HT-29 (cell line): ENCODE measurements at regions not wholly inside any gene's neighbourhood (a gene's known extent, or its start where the extent isn't known, plus 50 kb on each side); places are given as distances from the start of the nearest gene placed in this dataset.
A peak's percentile ranks its signal among the peaks of the same experiment; 100 is the strongest.

Experiments used
- DNase-seq: peaks from one replicate; pipeline ENCODE4 v3.0.0-alpha.2; 2015; ENCODE audit warnings: low spot score

DNA sequence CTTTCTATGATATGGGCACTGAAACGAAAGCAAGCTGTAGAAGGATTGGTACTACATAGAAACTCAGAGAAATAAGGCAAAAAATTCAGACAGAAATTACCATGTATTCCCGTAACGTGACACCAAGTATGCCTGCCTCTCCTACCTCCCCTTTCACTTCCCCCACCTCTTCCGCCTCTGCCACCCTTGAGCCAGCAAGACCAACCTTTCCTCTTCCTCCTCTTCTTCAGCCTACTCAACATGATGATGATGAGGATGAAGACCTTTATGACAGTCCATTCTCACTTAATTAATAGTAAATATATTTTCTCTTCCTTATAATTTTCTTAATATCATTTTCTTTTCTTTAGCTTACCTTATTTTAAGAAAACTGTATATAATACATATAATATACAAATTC is 188.1 kb upstream of the VGLL2 start:
- no peak for DNase-seq

DNA sequence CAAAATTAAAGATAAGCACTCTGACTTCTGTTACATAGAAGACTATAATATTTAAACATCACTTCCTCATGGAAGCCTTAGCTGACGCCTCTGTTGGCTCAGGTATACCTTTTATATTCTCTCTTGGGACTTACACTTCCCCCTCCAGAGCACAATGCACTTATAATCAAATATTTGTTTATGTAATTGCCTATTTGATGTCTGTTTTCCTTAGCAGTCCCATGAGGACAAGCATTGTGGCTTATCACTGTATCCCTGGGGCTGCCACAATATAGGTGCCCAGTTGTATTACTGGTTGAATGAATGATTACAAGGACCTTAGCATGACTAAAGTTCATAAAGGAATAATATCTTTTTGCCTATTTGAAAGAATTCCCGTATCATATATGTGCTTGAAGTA is 186.7 kb upstream of the VGLL2 start:
- DNase-seq: no peak

DNA sequence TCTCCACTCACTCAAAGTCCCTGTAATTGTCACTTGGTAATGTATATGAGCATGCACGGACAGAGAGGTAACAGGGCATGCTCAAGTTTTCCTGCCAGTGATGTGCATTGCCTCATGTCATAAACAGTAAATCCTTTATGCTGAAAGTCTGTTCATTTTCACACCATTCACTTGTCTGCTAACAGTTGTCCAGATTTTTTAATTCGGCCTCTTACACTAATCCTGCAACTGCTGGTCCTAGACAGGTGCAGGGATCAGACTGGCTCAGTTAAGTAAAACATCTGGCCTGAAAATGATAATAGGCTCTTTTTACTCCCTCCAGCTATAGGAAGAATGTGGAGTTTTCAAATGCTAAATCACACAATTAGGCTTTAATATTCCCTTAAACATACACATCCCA is 185.4 kb upstream of the VGLL2 start:
- DNase-seq: no peak

DNA sequence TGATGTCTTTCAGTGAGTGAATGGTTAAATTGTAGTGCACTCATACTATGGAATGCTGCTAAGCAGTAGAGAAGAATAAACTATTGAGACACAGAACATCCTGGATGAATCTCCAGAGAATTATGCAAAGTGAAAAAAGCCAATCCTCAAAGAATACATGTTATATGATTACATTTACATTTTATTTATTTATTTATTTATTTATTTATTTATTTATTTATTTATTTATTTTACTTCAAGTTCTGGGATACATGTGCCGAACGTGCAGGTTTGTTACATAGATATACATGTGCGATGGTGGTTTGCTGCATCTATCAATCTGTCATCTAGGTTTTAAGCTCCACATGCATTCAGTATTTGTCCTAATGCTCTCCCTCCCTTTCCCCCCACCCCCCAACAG is 175.8 kb upstream of the VGLL2 start:
- DNase-seq: no peak

DNA sequence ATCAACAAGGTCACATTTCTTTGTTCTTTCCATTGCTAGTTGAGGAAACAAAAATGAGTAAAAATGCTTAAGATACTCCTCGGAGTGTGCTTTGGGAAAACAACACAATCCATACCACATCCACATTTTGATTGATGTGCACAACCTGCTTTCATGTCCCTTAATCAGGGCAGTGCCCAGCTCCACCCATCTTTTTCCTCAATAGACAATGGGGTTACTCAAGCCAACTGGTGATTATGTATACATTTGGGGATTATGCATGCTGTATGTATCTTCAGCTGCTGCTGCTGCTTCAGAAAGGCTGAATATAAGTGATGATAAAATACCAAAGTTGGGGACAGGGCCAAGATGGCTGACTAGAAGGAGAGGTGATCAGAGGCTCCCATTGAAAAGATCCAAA is 155.2 kb upstream of the VGLL2 start:
- no peak for DNase-seq

DNA sequence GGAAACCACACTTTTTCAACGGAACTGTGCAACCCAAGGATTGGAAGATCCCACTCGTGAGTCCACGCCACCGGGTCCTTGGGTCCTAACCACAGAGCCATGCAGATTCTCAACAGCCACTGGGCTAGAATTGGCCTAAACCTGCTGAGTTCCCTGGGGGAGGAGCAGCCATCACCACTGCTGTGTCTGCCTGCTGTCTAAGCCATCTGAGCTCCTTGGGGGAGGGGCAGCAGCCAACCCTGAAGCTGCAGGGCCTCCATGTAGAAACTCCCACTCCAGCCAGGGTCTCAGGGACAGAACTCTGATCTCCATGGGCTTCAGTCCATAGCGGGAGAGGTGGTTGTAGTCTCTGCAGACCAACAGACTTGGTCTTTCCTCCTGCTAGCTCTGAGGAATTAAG is 154.6 kb upstream of the VGLL2 start:
- DNase-seq: no peak

DNA sequence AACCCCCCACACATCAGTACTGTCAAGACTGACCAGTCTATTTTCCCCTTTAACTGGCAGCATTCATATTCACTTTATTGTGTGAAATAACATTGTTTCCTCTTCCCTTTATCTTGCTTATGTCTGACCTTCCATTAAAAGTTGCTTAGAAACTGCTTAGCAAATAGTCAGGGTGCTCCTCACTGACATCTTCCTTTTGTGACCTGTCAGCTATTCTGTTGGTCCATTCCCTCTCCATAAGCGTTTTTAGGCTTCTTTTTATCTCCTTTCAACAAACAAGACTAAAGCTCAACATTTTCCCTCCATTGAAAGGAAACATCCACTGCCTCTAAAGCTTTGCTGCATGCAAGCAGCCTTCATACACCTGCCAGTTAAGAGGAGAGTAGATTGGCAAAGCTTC is 147.7 kb upstream of the VGLL2 start:
- no peak for DNase-seq

DNA sequence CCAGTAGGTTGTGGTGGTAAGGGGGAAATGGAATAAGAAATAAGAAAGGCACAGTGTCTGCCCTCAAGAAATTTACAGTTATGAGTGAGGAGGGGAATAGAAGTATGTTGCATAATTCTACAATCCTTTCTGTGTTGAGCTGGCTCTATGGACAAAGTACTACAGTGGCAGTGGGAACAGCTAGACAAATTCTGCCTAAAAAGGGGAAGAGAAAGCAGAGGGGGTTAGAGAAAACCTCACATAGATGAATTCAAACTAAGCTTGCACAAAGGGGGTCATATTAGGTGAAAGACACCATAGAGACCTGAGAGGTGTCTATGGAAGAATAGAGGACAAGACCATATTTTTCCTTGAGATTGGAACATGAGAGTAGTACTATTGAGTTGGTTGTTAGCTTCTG is 146.9 kb upstream of the VGLL2 start:
- no peak for DNase-seq

DNA sequence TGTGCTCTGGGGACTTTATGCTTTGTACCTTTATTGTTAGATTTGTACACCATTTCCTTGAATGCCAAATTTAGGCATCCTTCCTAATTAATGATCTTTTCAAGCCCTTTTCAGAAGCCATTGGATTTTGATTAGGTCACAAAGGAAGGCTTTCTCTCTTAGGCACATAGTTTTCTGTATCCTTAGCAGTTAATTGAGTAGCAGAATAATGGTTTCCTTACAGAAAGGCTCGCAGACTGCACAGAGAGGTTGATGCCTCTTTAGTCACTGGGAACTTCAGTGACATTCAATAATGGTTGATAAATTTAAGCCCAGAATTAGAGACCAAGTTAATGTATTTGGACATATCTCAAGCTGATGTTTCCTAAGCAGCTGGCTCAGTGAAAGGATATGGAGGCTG is 139.1 kb upstream of the VGLL2 start:
- no peak for DNase-seq

DNA sequence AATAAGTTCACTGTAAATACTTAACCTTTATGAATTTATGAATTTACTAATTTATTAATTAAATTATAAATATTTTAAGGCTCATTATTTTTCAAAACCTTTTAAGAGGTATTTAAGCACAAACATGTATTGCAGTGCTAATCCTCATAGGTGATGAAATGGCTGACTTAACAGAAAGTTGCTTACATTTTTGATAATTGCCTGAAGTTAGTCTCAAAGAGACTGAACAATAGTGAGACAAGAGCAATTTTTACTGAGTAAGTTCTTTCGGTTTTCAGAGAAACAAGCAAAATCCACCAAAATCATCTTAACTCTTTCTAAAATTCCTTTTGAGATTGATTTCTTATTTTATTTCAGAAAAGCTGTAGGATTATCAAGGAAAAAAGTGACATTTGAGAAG is 137.3 kb upstream of the VGLL2 start:
- no peak for DNase-seq

DNA sequence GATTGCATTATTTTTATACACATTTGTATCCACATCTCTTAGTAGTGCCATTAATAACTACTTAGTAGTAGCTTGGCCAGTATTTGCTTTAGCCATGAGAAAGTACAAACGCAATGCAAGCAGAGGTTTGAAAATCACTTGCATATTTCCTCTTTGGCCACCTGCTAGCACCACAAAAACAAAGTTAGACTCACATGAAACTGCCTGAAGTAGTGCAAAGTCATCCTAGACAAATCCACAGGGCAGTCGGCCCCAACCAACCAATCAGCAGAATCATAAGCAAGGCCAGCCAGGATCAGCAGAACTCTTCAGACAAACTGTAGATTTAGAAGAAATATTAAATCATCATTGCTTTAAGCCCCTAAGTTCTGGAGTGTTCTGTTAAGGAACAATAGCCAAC is 135.2 kb upstream of the VGLL2 start:
- no peak for DNase-seq

DNA sequence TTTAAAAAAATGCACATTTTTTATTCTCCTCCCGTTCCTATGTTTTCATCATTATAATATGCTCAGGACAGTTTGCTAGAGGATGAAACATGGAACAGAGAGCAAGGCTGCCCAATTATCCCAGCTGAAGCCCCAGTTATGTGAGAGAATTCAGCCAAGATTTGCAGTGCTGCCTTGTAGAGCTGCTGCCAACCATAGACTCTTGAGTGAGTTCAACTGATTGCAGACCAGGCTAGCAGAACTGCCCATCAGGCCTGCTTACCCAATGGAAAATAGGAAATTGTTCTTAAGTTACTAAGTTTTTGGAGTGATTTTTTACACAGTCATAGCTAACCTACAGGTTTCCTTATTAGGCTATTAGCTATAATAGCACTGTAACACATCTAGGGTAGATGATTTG is 128.7 kb upstream of the VGLL2 start:
- no peak for DNase-seq

DNA sequence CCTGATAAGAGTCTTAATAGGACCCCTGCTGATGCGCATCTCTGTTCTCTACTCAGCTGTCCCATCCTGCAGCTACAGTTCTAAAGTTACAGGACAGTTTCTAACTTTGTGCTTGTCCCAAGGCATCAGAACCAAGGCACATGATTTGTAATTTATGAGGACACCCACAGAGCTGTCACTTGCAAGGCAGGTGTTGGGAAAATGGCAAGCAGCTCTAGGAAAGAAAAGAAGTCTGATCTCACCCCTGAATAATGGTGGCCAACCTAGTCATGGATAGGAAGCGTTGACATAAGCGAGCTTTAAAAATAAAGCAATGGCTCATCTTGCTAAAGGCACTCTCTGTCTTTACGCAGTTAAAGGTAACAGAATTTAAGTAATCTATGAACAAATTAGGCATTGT is 127.6 kb upstream of the VGLL2 start:
- no peak for DNase-seq

DNA sequence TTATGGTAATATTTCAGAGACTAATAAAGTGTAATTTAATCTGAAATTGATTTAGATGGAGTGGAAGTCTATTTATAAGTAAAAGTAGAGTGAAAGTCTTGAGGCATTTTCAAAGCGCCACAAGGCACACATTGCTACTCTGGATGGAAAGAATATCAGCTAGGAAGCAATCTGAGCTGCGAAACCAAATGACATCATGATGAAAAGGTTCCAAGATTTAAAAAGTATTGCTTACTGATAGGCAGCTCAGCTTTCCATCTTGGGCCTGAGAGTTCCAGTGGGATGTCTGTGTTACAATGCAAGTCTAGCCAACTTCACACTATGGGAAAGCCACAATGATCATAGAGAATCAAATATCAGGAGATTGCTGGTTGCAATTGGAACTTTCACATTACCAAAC is 126.9 kb upstream of the VGLL2 start:
- DNase-seq: no peak

DNA sequence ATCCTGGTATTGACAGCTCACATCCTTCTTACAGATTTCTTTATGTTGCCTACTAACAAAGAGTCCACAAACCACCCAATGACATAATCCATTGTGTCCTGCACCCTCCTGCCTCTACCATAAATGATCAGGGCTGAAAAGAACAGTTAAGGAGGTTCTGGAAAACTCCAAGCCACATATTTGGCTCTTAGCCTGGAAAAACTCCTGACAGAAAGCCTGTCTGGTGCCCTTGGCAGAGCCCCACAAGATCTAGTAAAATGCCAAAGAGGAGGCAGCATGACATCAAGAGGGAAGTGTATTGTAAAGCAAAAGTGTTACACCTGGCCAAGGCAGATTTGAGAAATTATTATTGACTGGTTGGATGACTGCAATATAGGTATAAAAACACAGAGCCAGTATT is 126.4 kb upstream of the VGLL2 start:
- no peak for DNase-seq

DNA sequence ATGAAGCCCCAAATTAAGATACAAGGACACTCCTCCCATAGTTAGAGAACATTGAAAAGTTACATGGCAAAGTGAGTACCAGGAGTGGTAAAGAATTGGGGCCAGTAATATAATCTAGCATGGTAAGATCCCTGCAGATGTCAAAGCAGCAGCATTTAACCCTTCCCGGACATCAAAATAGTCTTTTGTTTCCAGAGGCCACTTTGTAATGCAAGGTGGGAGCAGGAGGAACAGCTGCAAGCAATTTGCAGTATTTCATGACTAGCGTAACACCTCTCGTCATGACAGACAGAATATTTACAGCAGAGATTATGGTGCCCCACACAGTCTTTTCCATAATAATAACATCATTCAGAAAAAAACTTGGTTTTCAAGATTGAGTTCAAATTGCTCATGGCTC is 123.2 kb upstream of the VGLL2 start:
- no peak for DNase-seq

DNA sequence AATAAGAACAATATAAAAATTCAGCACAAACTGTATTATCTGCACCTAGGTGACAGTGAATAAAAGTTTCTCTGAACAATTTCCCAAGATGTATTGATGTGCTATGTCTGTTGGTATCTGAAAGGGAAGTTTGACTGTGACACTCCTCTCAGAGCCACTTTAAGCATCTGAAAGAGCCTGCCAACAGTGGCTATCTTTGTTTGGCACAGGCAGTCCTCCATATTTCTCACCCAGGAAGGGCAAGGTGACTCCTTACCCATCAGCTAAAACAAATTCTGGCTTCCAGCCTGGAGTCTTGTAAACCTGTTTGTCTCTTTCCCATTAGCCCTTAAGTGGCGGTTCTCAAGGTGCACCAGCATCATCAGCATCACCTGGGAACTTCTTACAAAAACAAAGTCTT is 122.4 kb upstream of the VGLL2 start:
- DNase-seq: no peak

DNA sequence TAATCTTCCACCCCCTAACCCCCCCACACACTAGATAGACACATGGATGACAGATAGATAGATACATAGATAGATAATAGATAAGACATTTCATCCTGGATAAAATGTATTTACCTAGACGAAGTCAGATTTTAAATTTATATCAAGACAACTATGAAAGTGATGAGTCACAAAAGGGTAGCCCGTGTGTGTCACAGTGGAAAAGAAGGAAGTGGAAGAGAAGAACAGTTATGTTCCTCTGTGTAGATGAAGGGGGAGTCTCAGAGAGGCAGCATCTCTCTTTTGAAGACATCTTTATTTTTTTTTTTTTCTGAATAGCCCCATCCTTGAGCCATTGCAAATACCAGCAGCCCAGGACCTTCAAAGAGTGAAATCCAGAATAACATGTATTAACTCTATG is 121.7 kb upstream of the VGLL2 start:
- no peak for DNase-seq

DNA sequence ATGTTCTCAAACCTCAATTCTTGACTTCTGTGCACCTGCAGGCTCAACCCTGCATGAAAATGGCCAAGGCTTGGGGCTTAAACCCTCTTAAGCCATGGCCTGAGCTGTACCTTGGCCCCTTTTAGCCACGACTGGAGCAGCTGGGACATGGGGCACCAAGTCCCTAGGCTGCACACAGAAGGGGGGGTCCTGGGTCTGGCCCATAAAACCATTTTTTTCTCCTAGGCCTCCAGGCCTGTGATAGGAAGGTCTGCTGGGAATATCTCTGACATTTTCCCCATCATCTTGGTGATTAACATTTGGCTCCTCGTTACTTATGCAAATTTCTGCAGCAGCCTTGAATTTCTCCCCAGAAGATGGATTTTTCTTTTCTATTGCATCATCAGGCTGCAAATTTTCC is 119.4 kb upstream of the VGLL2 start:
- no peak for DNase-seq

DNA sequence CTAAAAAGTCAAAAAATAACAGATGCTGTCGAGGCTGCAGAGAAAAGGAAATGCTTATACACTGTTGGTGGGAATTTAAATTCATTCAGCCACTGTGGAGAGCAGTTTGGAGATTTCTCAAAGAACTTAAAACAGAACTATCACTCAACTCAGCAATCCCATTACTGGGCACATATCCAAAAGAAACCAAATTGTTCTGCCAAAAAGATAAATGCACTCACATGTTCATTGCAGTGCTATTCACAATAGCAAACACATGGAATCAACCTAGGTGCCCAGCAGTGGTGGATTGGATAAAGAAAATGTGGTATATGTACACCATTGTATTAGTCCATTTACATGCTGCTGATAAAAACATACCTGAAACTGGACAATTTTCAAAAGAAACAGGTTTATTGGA is 116.0 kb upstream of the VGLL2 start:
- no peak for DNase-seq

DNA sequence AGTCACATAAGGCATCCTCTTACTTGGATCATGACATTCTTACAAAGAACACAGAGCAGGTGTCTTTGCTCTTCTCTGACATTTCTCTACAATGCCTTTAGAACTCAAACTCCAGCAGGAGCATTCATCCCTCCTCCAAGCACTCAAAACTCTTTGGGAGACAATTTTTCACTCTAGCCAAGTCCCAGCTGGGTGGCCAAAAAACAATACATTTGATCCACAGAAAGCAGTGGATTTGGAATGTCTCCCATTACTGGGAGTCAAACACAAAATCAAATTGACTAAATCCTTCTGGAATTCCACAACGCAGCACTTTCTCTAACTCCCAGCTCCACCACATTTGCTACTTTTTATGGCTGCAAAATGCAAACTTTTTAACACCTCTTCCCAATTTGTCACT is 108.6 kb upstream of the VGLL2 start:
- no peak for DNase-seq

DNA sequence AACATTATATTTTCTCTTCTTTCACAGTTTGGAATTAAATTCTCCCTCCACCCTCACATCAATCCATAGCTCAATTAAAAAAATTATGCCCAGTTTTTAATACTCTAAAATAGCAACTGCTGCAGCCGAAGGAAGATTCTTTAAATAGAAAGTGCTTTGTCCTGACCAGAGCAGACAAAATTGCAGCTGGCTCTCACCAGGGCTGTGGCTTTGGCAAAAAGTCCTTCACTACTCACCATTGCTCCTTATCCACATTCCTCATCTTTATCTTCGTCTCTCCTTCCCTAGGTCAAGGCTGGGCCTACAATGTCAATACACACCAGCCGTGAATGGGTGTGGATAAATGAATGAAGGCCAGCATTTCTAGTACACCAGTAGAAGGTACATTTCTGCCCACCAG is 107.9 kb upstream of the VGLL2 start:
- no peak for DNase-seq

DNA sequence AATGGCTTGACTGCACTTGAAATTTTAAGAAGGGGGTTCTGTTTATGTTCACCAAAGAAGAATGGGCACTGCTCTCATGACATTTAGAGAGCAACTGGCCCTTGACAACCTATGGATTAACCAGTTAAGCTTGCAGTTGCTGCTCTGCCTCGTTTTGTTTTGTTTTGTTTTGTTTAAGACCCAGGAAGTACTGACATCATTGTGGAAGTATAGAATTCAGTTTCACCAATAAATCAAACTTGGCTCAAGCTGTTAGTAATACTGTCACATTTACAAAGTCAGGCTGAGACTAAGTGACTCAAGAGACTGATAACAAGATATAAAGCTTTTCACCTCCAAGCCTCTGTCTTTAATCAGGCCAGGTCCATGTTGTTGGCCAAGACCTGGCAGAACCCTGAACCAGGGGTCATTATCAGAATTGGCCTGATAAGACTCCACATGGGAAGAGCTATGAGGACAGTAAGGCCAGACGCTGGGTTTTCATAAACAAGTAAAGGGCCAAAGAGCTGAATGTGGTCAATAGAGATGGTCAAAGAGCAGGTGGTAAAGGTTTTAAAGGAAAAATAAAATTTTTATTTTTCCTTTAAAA is 99.4 kb upstream of the VGLL2 start:
- DNase-seq: no peak

DNA sequence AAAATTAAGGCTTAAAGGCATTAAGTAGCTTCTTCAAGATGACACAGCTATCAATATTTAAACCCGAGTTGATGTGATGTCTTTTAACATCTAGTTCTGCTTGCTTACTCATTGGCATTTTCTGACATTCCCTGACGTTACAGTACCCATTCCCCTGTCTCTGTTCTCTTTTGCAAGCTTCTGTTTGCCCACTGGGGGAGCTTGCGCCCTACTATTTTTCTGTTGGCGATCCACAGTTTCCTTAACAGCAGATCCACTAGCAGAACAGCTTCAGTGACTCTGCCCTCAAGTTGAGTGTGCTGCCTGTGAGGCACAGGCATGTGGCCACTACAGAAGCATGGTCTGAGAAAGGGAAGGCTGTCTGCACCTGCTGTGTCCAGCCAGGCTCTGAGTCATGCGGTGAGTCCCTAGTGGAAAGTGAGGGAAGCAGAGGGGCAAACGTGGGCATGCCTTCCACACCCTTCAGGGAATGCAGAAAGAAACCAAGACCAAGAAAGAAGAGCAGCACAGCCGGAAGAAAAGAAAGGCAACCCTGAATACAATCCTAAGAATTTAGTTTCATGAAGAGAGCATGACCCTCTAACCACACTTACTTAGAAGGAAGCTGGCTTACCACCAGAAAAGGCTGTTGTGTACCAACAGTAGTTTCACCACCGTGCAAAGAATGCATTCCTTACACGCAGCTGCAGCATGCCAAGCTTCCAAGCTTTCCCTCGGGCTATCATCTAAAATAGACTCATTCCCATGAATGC is 97.7 kb upstream of the VGLL2 start:
- DNase-seq: peak; percentile 10
